ENCODE measurements at regions not wholly inside any gene's neighbourhood (a gene's known extent, or its start where the extent isn't known, plus 50 kb on each side); places are given as distances from the start of the nearest gene placed in this dataset.
"Not testable (repeated sequence)": the region's sequence is repeated elsewhere in the genome, so short reads cannot be mapped to it uniquely, and the experiment has no call there.

DNA sequence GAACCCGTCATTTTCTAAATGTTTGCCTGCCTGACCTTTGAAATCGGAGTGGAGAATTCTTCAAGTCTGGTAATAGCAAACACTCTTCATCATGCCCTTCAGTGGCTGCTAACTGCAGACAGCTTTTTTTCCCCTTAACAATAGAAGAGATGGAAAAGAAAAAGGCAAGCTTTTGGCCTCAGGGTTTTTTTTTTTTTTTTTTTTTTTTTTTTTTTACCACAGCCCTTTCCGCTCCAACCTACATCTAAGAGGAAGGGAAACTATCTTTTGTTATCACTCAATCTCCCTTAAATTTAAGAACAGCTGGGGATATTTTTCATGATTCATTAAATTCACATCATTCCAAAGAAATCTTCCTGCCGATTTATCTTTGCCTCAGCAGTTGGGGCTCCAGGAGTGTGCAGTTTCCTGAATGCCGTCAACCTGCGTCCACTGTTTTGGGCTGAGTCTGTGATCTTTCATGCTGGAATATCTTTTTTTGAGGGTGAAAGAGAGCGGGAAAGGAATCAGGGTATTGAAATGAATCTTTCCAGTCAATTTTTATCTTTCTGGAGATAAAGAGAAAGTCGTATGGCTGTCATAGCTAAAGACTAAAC, 144.5 kb upstream of the SMYD2 start:
- no peak for DNase-seq (ENCODE audit: low read depth)
- TF ChIP-seq, protein P1, sequence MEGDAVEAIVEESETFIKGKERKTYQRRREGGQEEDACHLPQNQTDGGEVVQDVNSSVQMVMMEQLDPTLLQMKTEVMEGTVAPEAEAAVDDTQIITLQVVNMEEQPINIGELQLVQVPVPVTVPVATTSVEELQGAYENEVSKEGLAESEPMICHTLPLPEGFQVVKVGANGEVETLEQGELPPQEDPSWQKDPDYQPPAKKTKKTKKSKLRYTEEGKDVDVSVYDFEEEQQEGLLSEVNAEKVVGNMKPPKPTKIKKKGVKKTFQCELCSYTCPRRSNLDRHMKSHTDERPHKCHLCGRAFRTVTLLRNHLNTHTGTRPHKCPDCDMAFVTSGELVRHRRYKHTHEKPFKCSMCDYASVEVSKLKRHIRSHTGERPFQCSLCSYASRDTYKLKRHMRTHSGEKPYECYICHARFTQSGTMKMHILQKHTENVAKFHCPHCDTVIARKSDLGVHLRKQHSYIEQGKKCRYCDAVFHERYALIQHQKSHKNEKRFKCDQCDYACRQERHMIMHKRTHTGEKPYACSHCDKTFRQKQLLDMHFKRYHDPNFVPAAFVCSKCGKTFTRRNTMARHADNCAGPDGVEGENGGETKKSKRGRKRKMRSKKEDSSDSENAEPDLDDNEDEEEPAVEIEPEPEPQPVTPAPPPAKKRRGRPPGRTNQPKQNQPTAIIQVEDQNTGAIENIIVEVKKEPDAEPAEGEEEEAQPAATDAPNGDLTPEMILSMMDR (conservative IDR thresholded peaks at IDR 0.05; ENCODE audit: low read length), result no peak
- H3K4me3 ChIP-seq (ENCODE audit: low read length), result no peak overlapping the region

DNA sequence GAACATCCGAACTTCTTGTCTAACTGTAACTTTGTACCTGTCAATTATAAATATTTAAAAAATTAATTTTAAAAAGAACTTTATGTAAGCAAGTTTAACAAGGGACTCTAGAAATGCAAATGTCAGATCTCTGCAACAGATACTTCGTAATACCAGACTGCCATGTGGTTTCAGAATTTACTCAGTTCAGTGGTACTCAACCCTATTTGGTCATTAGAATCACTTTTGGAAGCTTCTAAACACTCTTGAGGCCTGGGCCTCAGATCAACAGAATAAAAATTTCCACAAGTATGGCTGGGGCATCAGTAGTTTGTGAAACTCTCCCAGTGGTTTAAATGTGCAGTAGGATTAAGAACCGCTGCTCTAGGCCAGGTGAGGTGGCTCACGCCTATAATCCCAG, 139.5 kb upstream of the SMYD2 start:
- TF ChIP-seq, protein P1 (conservative IDR thresholded peaks at IDR 0.05; ENCODE audit: low read length), result no peak
- no peak overlapping the region for H3K4me3 ChIP-seq (ENCODE audit: low read length)
- no peak for DNase-seq (ENCODE audit: low read depth)

DNA sequence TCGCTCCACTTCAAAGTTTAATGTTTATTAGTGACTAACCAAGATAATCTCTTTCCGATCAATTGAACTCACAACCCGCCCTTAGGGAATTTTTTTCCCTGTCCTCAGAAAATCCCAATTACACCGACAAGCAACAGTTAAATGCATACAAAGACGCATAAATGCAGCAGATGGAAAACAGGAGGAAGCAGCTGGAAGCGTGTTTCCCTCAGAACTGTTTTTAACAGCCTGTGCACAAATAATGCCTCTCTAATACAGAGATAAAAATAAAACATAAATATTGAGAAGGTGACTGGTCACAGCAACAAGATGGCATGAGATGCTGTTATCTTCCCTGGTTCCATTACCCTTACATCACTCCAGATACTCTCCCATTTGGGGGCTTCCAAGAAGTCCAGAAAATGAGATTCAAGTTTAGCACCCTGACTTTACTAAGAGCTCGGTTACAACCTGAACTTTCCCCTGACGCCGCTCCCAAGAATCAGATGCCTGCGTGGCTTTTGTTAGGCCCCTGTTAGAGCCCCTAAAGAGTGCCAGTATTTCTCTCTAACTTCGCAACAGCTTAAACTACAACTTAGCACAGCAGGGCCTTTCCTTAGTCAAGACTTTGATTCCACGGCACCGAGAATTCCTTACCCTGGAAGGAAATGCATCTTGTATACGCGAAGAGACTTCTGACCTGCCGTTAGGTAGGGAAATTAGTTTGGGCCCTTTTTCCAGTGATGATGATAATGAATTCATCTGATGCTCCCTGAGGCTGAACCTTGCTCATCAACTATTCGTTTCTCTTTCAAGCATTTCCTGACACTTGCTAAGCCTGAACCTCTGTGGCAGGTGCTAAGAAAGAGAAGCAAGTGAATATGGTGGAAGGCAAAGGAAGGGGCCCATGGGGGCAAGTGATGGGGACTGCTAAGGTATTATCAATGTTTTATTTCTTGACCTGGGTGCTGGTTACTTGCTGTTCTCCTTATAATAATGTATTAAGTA, 137.7 kb upstream of the SMYD2 start:
- TF ChIP-seq, protein P1 (conservative IDR thresholded peaks at IDR 0.05; ENCODE audit: low read length), result no peak
- no peak for DNase-seq (ENCODE audit: low read depth)
- no peak overlapping the region for H3K4me3 ChIP-seq (ENCODE audit: low read length)

DNA sequence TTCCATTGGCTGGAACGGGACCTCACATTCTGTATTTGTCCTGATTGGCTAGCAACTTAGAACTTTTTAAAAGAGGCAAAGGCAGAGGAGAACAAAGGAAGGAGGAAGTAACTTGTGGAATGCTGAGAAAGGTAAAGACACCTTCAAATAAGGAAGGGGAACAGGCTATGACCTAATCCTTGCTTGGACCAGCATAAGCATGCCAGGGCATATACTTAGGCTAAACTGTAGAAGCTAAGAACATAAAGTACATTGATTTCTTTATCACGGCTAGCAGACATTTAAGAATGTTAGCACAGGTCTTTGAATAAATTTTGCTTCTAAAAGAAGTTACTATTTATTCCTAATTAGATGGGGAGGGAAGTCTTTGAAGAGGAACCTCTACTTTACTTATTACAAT, 136.4 kb upstream of the SMYD2 start:
- DNase-seq (ENCODE audit: low read depth); H3K4me3 ChIP-seq (ENCODE audit: low read length): not testable (repeated sequence)

DNA sequence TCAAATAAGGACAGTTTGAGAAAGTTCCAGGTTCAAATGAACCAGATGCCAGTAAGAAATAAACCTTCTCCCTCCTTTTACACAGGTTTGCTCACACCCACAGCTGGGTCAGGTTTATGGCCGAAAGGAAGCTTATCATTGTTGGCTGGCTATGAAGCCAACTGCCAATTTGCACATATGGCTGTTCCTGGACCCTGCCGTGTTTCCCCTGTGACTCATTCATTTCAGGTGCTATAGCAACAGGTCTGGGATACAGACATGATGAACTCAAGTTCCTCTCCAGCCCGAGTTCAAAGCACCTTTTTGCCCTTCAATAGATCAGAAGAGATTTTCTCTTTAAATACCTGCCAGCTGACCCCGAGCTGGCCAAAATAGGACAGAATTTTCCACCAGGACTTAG, 134.4 kb upstream of the SMYD2 start:
- TF ChIP-seq, protein P1 (conservative IDR thresholded peaks at IDR 0.05; ENCODE audit: low read length), result no peak
- DNase-seq (ENCODE audit: low read depth), result no peak
- H3K4me3 ChIP-seq (ENCODE audit: low read length), result no peak overlapping the region

DNA sequence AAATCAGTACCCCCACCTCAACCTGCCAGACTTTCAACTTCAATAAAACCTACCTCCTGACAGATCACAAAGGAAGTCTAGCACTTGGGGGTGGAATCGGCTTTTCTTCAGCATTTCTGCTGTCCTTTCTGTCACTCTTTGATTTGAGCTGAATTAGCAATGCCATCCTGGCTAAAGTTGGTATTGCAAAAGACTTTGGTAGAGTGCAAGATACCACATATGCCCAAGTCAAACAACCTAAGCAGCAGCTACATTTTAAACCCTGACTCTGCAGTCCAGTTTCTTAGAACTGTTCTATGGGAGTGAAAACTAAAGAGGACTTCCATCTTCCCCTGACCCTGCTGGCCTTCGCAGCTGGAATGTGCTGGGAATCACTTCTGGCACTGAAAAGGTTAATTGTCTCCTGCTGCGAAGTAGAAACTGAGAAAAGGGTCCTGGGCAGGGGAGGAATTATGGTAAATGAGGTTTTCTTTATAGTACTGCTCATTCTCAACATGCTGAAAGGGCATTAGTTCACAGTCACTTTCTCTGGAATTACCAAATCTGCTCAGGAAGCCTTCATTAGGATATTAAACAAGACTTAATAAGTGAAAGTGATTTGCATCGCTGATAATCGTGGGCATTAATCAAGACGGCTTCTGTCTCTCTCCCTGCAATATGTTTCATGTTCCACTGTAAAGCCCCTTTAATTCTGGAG, 126.2 kb upstream of the SMYD2 start:
- TF ChIP-seq, protein P1 (conservative IDR thresholded peaks at IDR 0.05; ENCODE audit: low read length), result no peak
- H3K4me3 ChIP-seq (ENCODE audit: low read length), result no peak overlapping the region
- DNase-seq (ENCODE audit: low read depth), result no peak

DNA sequence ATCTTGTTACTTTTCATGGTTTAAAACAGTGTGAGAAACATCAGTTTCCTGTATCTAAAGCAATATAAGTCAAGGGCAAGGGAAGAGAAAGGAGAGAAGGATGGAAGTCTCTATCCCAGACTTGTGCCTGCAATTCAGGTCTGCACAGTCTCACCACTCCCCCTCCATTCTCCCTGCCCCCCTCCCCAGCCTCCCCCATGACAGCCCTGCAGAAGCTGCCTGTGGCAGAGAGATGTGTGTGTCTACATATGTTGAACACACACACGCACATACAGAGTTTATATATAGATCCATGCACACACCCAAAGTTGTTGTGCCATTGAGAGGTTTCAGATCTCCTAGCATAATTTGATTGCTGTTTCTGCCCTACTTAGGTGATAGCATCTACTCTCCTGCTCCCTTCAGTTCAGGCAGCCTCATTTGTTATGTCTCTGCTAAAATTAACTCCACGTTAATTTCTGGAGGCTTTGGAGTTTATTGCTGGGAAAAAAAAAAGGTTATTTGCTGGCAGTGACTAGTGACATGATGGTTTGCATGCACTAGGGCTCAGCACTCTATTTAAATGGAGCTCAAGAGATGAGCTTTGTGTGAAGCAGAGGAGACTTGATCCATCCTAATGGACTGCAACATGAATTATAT, 124.9 kb upstream of the SMYD2 start:
- TF ChIP-seq, protein P1 (conservative IDR thresholded peaks at IDR 0.05; ENCODE audit: low read length), result no peak
- no peak overlapping the region for H3K4me3 ChIP-seq (ENCODE audit: low read length)
- no peak for DNase-seq (ENCODE audit: low read depth)
